H9 (cell line): ENCODE measurements at regions not wholly inside any gene's neighbourhood (a gene's known extent, or its start where the extent isn't known, plus 50 kb on each side); places are given as distances from the start of the nearest gene placed in this dataset.

ENCODE experiments used
- DNase-seq: peaks from one replicate; pipeline ENCODE4 v3.0.0-alpha.2; 2017
- H2AFZ ChIP-seq: one replicate; pipeline ENCODE4 v1.6.1; 2013; ENCODE audit warnings: mild to moderate bottlenecking, low read length, control low read depth, moderate library complexity
- H2AK5ac ChIP-seq: 2 replicates; pipeline ENCODE4 v1.6.1; 2013; ENCODE audit warnings: low read length, control low read depth, mixed read lengths; ENCODE audit not compliant: insufficient read length
- H2BK120ac ChIP-seq: one replicate; pipeline ENCODE4 v1.6.1; 2013; ENCODE audit warnings: low read depth, mild to moderate bottlenecking, low read length, control low read depth, inconsistent platforms; ENCODE audit not compliant: poor library complexity, severe bottlenecking
- H2BK12ac ChIP-seq: 2 replicates; pipeline ENCODE4 v1.6.1; 2013; ENCODE audit warnings: low read length, control low read depth, mixed read lengths, low read depth; ENCODE audit not compliant: insufficient read length
- H2BK15ac ChIP-seq: 2 replicates; pipeline ENCODE4 v1.6.1; 2013; ENCODE audit warnings: low read depth, low read length, control low read depth
- H2BK20ac ChIP-seq: one replicate; pipeline ENCODE4 v1.6.1; 2013; ENCODE audit warnings: low read depth, mild to moderate bottlenecking, low read length, control low read depth, inconsistent platforms; ENCODE audit not compliant: poor library complexity, severe bottlenecking
- H2BK5ac ChIP-seq: 2 replicates; pipeline ENCODE4 v1.6.1; 2013; ENCODE audit warnings: low read length, control low read depth, mixed read lengths; ENCODE audit not compliant: insufficient read length
- H3K14ac ChIP-seq: 2 replicates; pipeline ENCODE4 v1.6.1; 2013; ENCODE audit warnings: low read length, control low read depth; ENCODE audit not compliant: insufficient read depth
- H3K18ac ChIP-seq: 2 replicates; pipeline ENCODE4 v1.6.1; 2013; ENCODE audit warnings: low read depth, mild to moderate bottlenecking, mixed read lengths, low read length, control low read depth; ENCODE audit not compliant: insufficient read length
- H3K23ac ChIP-seq: 2 replicates; pipeline ENCODE4 v1.6.1; 2013; ENCODE audit warnings: low read length, control low read depth, mixed read lengths, low read depth; ENCODE audit not compliant: insufficient read length
- H3K23me2 ChIP-seq: 2 replicates; pipeline ENCODE4 v1.6.1; 2013; ENCODE audit warnings: low read depth, mild to moderate bottlenecking, mixed read lengths, low read length, control low read depth; ENCODE audit not compliant: insufficient read length, poor library complexity, severe bottlenecking
- H3K27ac ChIP-seq: 2 replicates; pipeline ENCODE4 v1.5.1; 2013; ENCODE audit warnings: low read length, control low read depth, mixed read lengths, low read depth; ENCODE audit not compliant: insufficient read length
- H3K27me3 ChIP-seq: 2 replicates; pipeline ENCODE4 v1.6.1; 2013; ENCODE audit warnings: low read length, control low read depth, inconsistent platforms; ENCODE audit not compliant: insufficient read depth
- H3K4ac ChIP-seq: 2 replicates; pipeline ENCODE4 v1.6.1; 2013; ENCODE audit warnings: low read depth, mild to moderate bottlenecking, control low read depth, inconsistent platforms, low read length, moderate library complexity
- H3K4me1 ChIP-seq: 2 replicates; pipeline ENCODE4 v1.6.1; 2013; ENCODE audit warnings: low read length, control low read depth, inconsistent platforms; ENCODE audit not compliant: insufficient read depth
- H3K4me2 ChIP-seq: 2 replicates; pipeline ENCODE4 v1.6.1; 2013; ENCODE audit warnings: low read length, control low read depth, mixed read lengths; ENCODE audit not compliant: insufficient read length, insufficient read depth
- H3K56ac ChIP-seq: 2 replicates; pipeline ENCODE4 v1.6.1; 2013; ENCODE audit warnings: low read depth, mild to moderate bottlenecking, mixed read lengths, low read length, control low read depth; ENCODE audit not compliant: insufficient read length
- H3K79me1 ChIP-seq: 2 replicates; pipeline ENCODE4 v1.6.1; 2013; ENCODE audit warnings: low read depth, mild to moderate bottlenecking, moderate library complexity, low read length, control low read depth, inconsistent platforms; ENCODE audit not compliant: insufficient read depth, poor library complexity, severe bottlenecking
- H3K79me2 ChIP-seq: 2 replicates; pipeline ENCODE4 v1.6.1; 2013; ENCODE audit warnings: low read length, control low read depth, inconsistent platforms; ENCODE audit not compliant: insufficient read depth
- H3K9ac ChIP-seq: 2 replicates; pipeline ENCODE4 v1.6.1; 2013; ENCODE audit warnings: low read length, control low read depth, mixed read lengths; ENCODE audit not compliant: insufficient read length; ENCODE audit errors: extremely low read depth
- H3K9me3 ChIP-seq: one replicate; pipeline ENCODE4 v1.6.1; 2013; ENCODE audit warnings: low read depth, low read length, inconsistent platforms; ENCODE audit not compliant: control insufficient read depth
- H3T11ph ChIP-seq: one replicate; pipeline ENCODE4 v1.6.1; 2013; ENCODE audit warnings: mild to moderate bottlenecking, low read length, control low read depth, inconsistent platforms
- H4K20me1 ChIP-seq: one replicate; pipeline ENCODE4 v1.6.1; 2013; ENCODE audit not compliant: control insufficient read depth, insufficient read length, insufficient read depth
- H4K5ac ChIP-seq: 2 replicates; pipeline ENCODE4 v1.6.1; 2013; ENCODE audit warnings: low read depth, mild to moderate bottlenecking, mixed read lengths, low read length, control low read depth; ENCODE audit not compliant: insufficient read length
- H4K8ac ChIP-seq: replicated peaks from 2 replicates; pipeline ENCODE4 v1.6.1; 2013; ENCODE audit warnings: low read length, control low read depth, mixed read lengths, low read depth; ENCODE audit not compliant: insufficient read length
- H4K91ac ChIP-seq: 2 replicates; pipeline ENCODE4 v1.6.1; 2013; ENCODE audit warnings: low read depth, mild to moderate bottlenecking, moderate library complexity, mixed read lengths, low read length, control low read depth; ENCODE audit not compliant: insufficient read length
- H3K27ac Mint-ChIP-seq, 3 experiments: 2 replicates in 2 of 3; 3 replicates in 1 of 3; pipeline ENCODE4 v1.8.0; 2020 to 2021; ENCODE audit warnings: mixed read lengths in 3 of 3, mild to moderate bottlenecking in 1 of 3, moderate library complexity in 1 of 3
- H3K27me3 Mint-ChIP-seq: 2 replicates; pipeline ENCODE4 v1.8.0; 2021; ENCODE audit warnings: low read depth, mild to moderate bottlenecking, moderate library complexity, mixed read lengths
- H3K36me3 Mint-ChIP-seq, 3 experiments: 2 replicates in 2 of 3; 3 replicates in 1 of 3; pipeline ENCODE4 v1.8.0; 2020 to 2021; ENCODE audit warnings: low read depth in 3 of 3, mixed read lengths in 3 of 3; ENCODE audit not compliant: insufficient read depth in 1 of 3
- H3K4me1 Mint-ChIP-seq, 2 experiments: 2 replicates each; pipeline ENCODE4 v1.8.0; 2020; ENCODE audit warnings: mixed read lengths in 2 of 2
- H3K4me3 Mint-ChIP-seq, 2 experiments: 2 replicates in 1 of 2; 3 replicates in 1 of 2; pipeline ENCODE4 v1.8.0; 2020 to 2021; ENCODE audit warnings: mild to moderate bottlenecking in 2 of 2, mixed read lengths in 2 of 2, moderate library complexity in 1 of 2
- H3K9me3 Mint-ChIP-seq, 2 experiments: 2 replicates in 1 of 2; 3 replicates in 1 of 2; pipeline ENCODE4 v1.8.0; 2020; ENCODE audit warnings: mild to moderate bottlenecking in 2 of 2, mixed read lengths in 2 of 2, moderate library complexity in 1 of 2
- CTCF ChIP-seq: fragments of 200-600 bp; sonication (generic); conservative IDR thresholded peaks from 3 replicates; pipeline ENCODE4 v1.8.0; 2021; ENCODE audit warnings: antibody characterized with exemption, mild to moderate bottlenecking
- WGBS: extraction: QIAGEN DNeasy Blood & Tissue Kit; methylation state at CpG from one replicate; pipeline ENCODE4 v1.1.7; 2013; ENCODE audit warnings: missing lambda C conversion rate, low lambda C conversion rate, mixed read lengths; ENCODE audit not compliant: insufficient read length; ENCODE audit errors: extremely low coverage; 5-methylcytosine and 5-hydroxymethylcytosine counted together

- H4K5ac ChIP-seq = no peak overlapping the region
- no peak for DNase-seq
- H3K9ac ChIP-seq = no peak overlapping the region
- H3K18ac ChIP-seq = no peak overlapping the region
- no peak overlapping the region for H3K27ac ChIP-seq
- no peak overlapping the region for H2AFZ ChIP-seq
- no peak overlapping the region for H2BK20ac ChIP-seq
- no peak overlapping the region for H3K4ac ChIP-seq
- no peaks in the 10 kb centered on the region for H3K36me3 Mint-ChIP-seq
- no peak overlapping the region for H3T11ph ChIP-seq
- H3K27ac Mint-ChIP-seq = no peak overlapping the region
- no peak overlapping the region for H2BK5ac ChIP-seq
- no peak overlapping the region for H4K8ac ChIP-seq
- no peaks in the 10 kb centered on the region for H3K9me3 Mint-ChIP-seq
- H3K27me3 Mint-ChIP-seq = no peaks in the 10 kb centered on the region; the same call in 1 of the 2 replicates
- no peak overlapping the region for H2AK5ac ChIP-seq
- no peaks in the 10 kb centered on the region for H3K9me3 ChIP-seq
- WGBS = no CpG with 5 or more reads among the region's 5 CpGs
- no peak overlapping the region for H2BK15ac ChIP-seq
- no peak overlapping the region for H3K56ac ChIP-seq
- no peaks in the 10 kb centered on the region for H3K27me3 ChIP-seq
- no peak overlapping the region for H3K4me3 Mint-ChIP-seq
- no peak overlapping the region for H3K4me2 ChIP-seq
- H3K23ac ChIP-seq = no peak overlapping the region
- no peak overlapping the region for H2BK12ac ChIP-seq
- H3K14ac ChIP-seq = no peak overlapping the region
- TF ChIP-seq CTCF = no peak
- H2BK120ac ChIP-seq = no peak overlapping the region
- H4K91ac ChIP-seq = no peak overlapping the region
- no peaks in the 10 kb centered on the region for H3K23me2 ChIP-seq
- H3K4me1 ChIP-seq = no peaks in the 10 kb centered on the region; the same call in 1 of the 2 replicates
- no peaks in the 10 kb centered on the region for H3K79me2 ChIP-seq
- H3K79me1 ChIP-seq = no peaks in the 10 kb centered on the region
- peaks cover 0 to 5% of the 10 kb centered on the region in 2 experiments; a peak in 1 of 4 replicates for H3K4me1 Mint-ChIP-seq
- H4K20me1 ChIP-seq = no peaks in the 10 kb centered on the region
Observed at GRCh38 chr14:98666545-98666944, 605.5 kb downstream of the BCL11B start.
